KMS-11 (cell line): ENCODE measurements at regions not wholly inside any gene's neighbourhood (a gene's known extent, or its start where the extent isn't known, plus 50 kb on each side); places are given as distances from the start of the nearest gene placed in this dataset.

Experiments
- H2AFZ ChIP-seq: fragments of 200-600 bp; sonication (generic); 2 replicates; pipeline ENCODE4 v1.6.1; 2016; ENCODE audit warnings: antibody characterized with exemption, mixed run types, low read depth
- H3K27ac ChIP-seq: fragments of 200-600 bp; sonication (generic); 2 replicates; pipeline ENCODE4 v1.6.1; 2016; ENCODE audit warnings: mild to moderate bottlenecking, mixed run types
- H3K27me3 ChIP-seq: fragments of 200-600 bp; sonication (generic); 2 replicates; pipeline ENCODE4 v1.6.1; 2017; ENCODE audit warnings: mild to moderate bottlenecking, low read depth, mixed run types, moderate library complexity; ENCODE audit not compliant: insufficient read depth
- H3K36me3 ChIP-seq: fragments of 200-600 bp; sonication (generic); 2 replicates; pipeline ENCODE4 v1.6.1; 2017; ENCODE audit warnings: mild to moderate bottlenecking, mixed run types; ENCODE audit not compliant: insufficient read depth
- H3K4me1 ChIP-seq: fragments of 200-600 bp; sonication (generic); 2 replicates; pipeline ENCODE4 v1.6.1; 2016; ENCODE audit warnings: mild to moderate bottlenecking, low read depth, mixed run types; ENCODE audit not compliant: poor library complexity, severe bottlenecking
- H3K4me2 ChIP-seq: fragments of 200-600 bp; sonication (generic); 2 replicates; pipeline ENCODE4 v1.7.0; 2016; ENCODE audit warnings: mild to moderate bottlenecking, mixed run types
- H3K4me3 ChIP-seq: fragments of 200-600 bp; sonication (generic); IDR thresholded peaks from 2 replicates; pipeline ENCODE4 v1.6.1; 2017; ENCODE audit warnings: low read depth, low read length, mixed read lengths; ENCODE audit not compliant: insufficient read depth
- H3K79me2 ChIP-seq: fragments of 200-600 bp; sonication (generic); 2 replicates; pipeline ENCODE4 v1.6.1; 2016; ENCODE audit warnings: low read depth, mixed run types; ENCODE audit not compliant: insufficient read depth
- H3K9ac ChIP-seq: fragments of 200-600 bp; sonication (generic); 2 replicates; pipeline ENCODE4 v1.6.1; 2016; ENCODE audit warnings: mild to moderate bottlenecking, mixed run types
- H4K20me1 ChIP-seq: fragments of 200-600 bp; sonication (generic); 2 replicates; pipeline ENCODE4 v1.6.1; 2016; ENCODE audit warnings: mild to moderate bottlenecking, mixed run types; ENCODE audit not compliant: insufficient read depth
- CTCF ChIP-seq: fragments of 200-600 bp; sonication (generic); conservative IDR thresholded peaks from 2 replicates; pipeline ENCODE4 v1.6.1; 2017; ENCODE audit warnings: low read depth, mild to moderate bottlenecking, antibody characterized with exemption, low read length, moderate library complexity, mixed read lengths

DNA sequence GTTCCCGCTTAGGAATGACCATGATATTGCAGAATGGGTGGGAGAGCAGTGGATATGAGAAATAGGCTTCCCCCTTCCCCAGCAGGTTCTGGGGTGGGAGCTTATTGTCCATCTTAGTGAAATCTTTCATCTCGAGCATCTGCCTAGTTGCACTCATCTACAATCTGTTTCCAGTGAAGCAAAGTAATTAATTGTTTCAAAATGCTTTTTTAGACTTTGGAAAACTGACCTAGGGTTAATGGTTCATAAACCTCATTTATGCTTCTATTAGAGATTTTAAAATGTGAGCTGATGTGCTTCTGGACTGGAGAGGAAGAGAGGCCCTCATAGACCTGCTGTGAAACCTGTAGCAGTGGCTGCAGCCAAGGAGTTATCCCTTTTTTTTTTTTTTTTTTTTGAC lies 247.7 kb upstream of the XYLT1 start:
- no peaks in the 10 kb centered on the region for H3K27me3 ChIP-seq
- H3K36me3 ChIP-seq, result no peaks in the 10 kb centered on the region
- H3K4me3 ChIP-seq, result no peak overlapping the region
- no peak overlapping the region for H3K4me2 ChIP-seq
- H2AFZ ChIP-seq, result no peak overlapping the region
- TF ChIP-seq CTCF, result no peak
- no peaks in the 10 kb centered on the region for H4K20me1 ChIP-seq
- no peak overlapping the region for H3K9ac ChIP-seq
- H3K4me1 ChIP-seq, result no peaks in the 10 kb centered on the region
- H3K27ac ChIP-seq, result no peak overlapping the region
- no peaks in the 10 kb centered on the region for H3K79me2 ChIP-seq

- no peak overlapping the region for H3K4me3 ChIP-seq
- TF ChIP-seq CTCF, result no peak
- no peak overlapping the region for H3K27ac ChIP-seq
- no peaks in the 10 kb centered on the region for H3K79me2 ChIP-seq
- H3K4me1 ChIP-seq, result no peaks in the 10 kb centered on the region
- no peaks in the 10 kb centered on the region for H4K20me1 ChIP-seq
- H3K36me3 ChIP-seq, result no peaks in the 10 kb centered on the region
- no peak overlapping the region for H3K9ac ChIP-seq
- H3K27me3 ChIP-seq, result no peaks in the 10 kb centered on the region
- no peak overlapping the region for H2AFZ ChIP-seq
- H3K4me2 ChIP-seq, result no peak overlapping the region
These were observed 235.1 kb upstream of the XYLT1 start for GRCh38 chr16:17705847-17706246.

GRCh38 chr16:17696616-17697015 lies 225.9 kb upstream of the XYLT1 start:
- H3K79me2 ChIP-seq, result no peaks in the 10 kb centered on the region
- no peak overlapping the region for H3K4me2 ChIP-seq
- H3K4me3 ChIP-seq, result no peak overlapping the region
- H3K4me1 ChIP-seq, result no peaks in the 10 kb centered on the region
- no peaks in the 10 kb centered on the region for H3K36me3 ChIP-seq
- no peak overlapping the region for H3K9ac ChIP-seq
- no peak overlapping the region for H2AFZ ChIP-seq
- no peak for TF ChIP-seq CTCF
- H3K27ac ChIP-seq, result no peak overlapping the region
- H4K20me1 ChIP-seq, result no peaks in the 10 kb centered on the region
- no peaks in the 10 kb centered on the region for H3K27me3 ChIP-seq

DNA sequence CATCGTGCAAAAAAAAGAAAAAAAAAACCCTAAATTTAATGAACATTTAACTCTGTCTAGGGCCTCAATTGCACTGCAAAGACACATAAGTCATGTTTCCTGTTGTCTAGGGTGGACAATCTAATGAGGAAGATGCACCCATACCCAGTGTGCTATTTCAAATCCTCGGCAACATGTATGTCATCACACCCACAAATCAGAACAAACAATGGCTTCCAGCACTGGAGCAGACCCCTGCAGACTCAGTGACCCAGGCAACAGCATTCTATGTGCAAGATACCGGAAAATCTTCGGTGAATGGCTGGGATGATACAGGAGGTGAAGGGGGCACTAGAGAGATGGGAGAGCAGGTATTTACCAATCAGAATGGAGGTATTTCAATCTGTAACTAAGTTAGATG lies 221.7 kb upstream of the XYLT1 start:
- H2AFZ ChIP-seq, result no peak overlapping the region
- H3K4me1 ChIP-seq, result no peaks in the 10 kb centered on the region

More for the DNA sequence above, 221.7 kb upstream of the XYLT1 start:
- Histone ChIP-seq H3K79me2 (no peaks in the 10 kb centered on the region), H3K36me3 (no peaks in the 10 kb centered on the region), H4K20me1 (no peaks in the 10 kb centered on the region), H3K4me2 (no peak overlapping the region), H3K9ac (no peak overlapping the region), H3K27ac (no peak overlapping the region), H3K27me3 (no peaks in the 10 kb centered on the region), H3K4me3 (no peak overlapping the region)
- TF ChIP-seq CTCF, result no peak
